Testis (tissue), 2 donors: ENCODE measurements at regions not wholly inside any gene's neighbourhood (a gene's known extent, or its start where the extent isn't known, plus 50 kb on each side); places are given as distances from the start of the nearest gene placed in this dataset.

ENCODE experiments used
- DNase-seq: peaks from one replicate; pipeline ENCODE4 v3.0.0-alpha.2; 2019
- H3K27ac ChIP-seq, 2 donors: fragments of 200-600 bp; sonication (generic); one replicate each; pipeline ENCODE4 v1.5.1; 2019
- H3K27me3 ChIP-seq: fragments of 200-600 bp; sonication (generic); one replicate; pipeline ENCODE4 v1.5.1; 2019
- H3K36me3 ChIP-seq: fragments of 200-600 bp; sonication (generic); one replicate; pipeline ENCODE4 v1.5.1; 2017; ENCODE audit warnings: low read depth; ENCODE audit errors: missing control alignments
- H3K4me1 ChIP-seq: fragments of 200-600 bp; sonication (generic); one replicate; pipeline ENCODE4 v1.5.1; 2019
- H3K4me3 ChIP-seq, 2 donors: fragments of 200-600 bp; sonication (generic); one replicate each; pipeline ENCODE4 v1.5.1; 2017 to 2019
- H3K9me3 ChIP-seq: fragments of 200-600 bp; sonication (generic); one replicate; pipeline ENCODE4 v1.5.1; 2017
- POLR2A ChIP-seq: fragments of 450-650 bp; IDR thresholded peaks from one replicate; pipeline ENCODE4 v1.6.1; 2017; ENCODE audit warnings: antibody characterized with exemption, mild to moderate bottlenecking, moderate library complexity
- whole genome bisulfite sequencing, 2 donors: methylation state at CpG; one replicate each; pipeline ENCODE4 v1.1.5; 2018; 5-methylcytosine and 5-hydroxymethylcytosine counted together
- intact Hi-C: fragments of 100-400 bp; cut with DNase I; formaldehyde crosslinking; loops from one replicate; pipeline ENCODE4 v1.15.1; 2023; ENCODE audit warnings: low total_unique reads
- TF ChIP-seq, protein P1 (sequence below), 3 experiments: fragments of 450-650 bp in 2 of 3; fragments of 200-600 bp in 1 of 3; sonication (generic) in 1 of 3; IDR thresholded peaks; one replicate each; pipeline ENCODE4 v1.5.1; 2016 to 2019; ENCODE audit warnings: antibody characterized with exemption in 3 of 3, mild to moderate bottlenecking in 2 of 3, moderate library complexity in 1 of 3

DNA sequence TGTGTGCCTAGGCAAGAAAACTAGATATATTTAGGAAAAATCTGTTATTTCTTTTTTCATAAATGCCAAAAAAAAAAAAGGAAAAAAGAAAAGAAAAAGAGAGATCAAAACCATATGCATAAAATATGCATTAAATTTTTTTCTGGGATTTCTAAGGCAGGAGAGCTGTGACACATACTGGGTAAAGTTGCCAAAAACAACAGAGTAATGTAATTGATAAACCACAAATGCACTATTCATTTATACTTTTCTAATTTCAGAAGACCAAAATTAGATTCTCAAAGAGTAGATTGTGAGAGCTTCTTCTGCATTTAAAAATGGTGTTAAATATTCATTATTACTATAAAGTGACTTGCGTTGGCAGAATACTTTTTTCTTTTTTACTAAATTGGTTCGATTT, 673.8 kb upstream of the MGAT4C start:
- DNase-seq = no peak
- Histone ChIP-seq H3K4me3 (no peak overlapping the region), H3K36me3 (no peaks in the 10 kb centered on the region), H3K27ac (no peak overlapping the region), H3K27me3 (no peaks in the 10 kb centered on the region), H3K4me1 (no peaks in the 10 kb centered on the region), H3K9me3 (no peaks in the 10 kb centered on the region)
- TF ChIP-seq, protein P1, sequence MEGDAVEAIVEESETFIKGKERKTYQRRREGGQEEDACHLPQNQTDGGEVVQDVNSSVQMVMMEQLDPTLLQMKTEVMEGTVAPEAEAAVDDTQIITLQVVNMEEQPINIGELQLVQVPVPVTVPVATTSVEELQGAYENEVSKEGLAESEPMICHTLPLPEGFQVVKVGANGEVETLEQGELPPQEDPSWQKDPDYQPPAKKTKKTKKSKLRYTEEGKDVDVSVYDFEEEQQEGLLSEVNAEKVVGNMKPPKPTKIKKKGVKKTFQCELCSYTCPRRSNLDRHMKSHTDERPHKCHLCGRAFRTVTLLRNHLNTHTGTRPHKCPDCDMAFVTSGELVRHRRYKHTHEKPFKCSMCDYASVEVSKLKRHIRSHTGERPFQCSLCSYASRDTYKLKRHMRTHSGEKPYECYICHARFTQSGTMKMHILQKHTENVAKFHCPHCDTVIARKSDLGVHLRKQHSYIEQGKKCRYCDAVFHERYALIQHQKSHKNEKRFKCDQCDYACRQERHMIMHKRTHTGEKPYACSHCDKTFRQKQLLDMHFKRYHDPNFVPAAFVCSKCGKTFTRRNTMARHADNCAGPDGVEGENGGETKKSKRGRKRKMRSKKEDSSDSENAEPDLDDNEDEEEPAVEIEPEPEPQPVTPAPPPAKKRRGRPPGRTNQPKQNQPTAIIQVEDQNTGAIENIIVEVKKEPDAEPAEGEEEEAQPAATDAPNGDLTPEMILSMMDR (IDR thresholded peaks at IDR 0.05) = no peak
- no peak for TF ChIP-seq POLR2A
- 85 to 97% methylated on average over 2 of the region's 2 CpGs for WGBS, 2 donors
- intact Hi-C loops = no loop called here

DNA sequence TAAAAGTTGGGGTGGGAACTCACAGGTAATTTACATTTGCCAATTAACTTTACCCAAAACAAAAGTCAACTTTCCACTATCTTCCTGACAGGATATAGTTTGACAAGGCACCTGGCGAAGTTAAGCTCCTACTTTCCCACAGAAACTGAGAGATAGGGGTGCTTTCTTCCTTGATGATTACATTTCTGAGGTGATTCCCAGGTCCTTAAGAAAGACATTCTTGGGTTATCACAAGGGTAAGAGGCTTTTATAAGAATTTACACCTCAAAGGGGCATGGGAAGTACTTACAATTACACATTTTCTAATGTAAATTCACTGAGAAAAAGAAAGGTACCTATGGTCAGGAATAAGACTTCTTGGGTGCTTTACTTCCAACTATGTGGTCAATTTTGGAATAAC, 660.9 kb upstream of the MGAT4C start:
- no peak for DNase-seq
- Histone ChIP-seq H3K9me3 (no peaks in the 10 kb centered on the region), H3K27me3 (no peaks in the 10 kb centered on the region), H3K4me3 (no peak overlapping the region), H3K4me1 (no peaks in the 10 kb centered on the region), H3K36me3 (no peaks in the 10 kb centered on the region), H3K27ac (no peak overlapping the region)
- TF ChIP-seq POLR2A = no peak
- TF ChIP-seq, protein P1 (IDR thresholded peaks at IDR 0.05) = no peak
- 80 to 97% methylated on average over 1 of the region's 1 CpG for WGBS, 2 donors
- intact Hi-C loops = no loop called here

DNA sequence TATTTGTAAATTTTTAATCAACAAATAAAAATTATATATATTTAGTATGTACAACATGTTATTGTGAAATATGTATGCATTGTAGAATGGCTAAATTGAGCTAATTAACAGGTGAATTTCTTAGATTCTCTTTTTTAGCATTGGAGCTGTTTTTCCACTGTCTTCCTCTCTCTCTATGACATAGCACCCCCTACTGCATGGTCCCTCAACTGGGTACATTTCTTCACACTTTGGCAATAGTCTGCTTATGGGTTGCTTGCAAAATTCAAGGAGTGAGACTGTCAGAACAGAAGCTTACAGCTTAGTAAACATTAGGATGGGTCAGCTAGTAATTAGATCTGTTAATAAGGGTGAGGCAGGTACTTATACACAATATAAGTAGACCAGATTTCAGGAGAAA, 658.5 kb upstream of the MGAT4C start:
- no peaks in the 10 kb centered on the region for H3K27me3 ChIP-seq
- TF ChIP-seq, protein P1 (IDR thresholded peaks at IDR 0.05) = peak in 1 of 3 experiments; percentile 32
- no peak for TF ChIP-seq POLR2A
- H3K36me3 ChIP-seq = no peaks in the 10 kb centered on the region
- H3K9me3 ChIP-seq = no peaks in the 10 kb centered on the region
- peak; percentile 39 for DNase-seq
- intact Hi-C loops = no loop called here
- no peaks in the 10 kb centered on the region for H3K4me1 ChIP-seq
- no peak overlapping the region for H3K27ac ChIP-seq
- H3K4me3 ChIP-seq = no peak overlapping the region

DNA sequence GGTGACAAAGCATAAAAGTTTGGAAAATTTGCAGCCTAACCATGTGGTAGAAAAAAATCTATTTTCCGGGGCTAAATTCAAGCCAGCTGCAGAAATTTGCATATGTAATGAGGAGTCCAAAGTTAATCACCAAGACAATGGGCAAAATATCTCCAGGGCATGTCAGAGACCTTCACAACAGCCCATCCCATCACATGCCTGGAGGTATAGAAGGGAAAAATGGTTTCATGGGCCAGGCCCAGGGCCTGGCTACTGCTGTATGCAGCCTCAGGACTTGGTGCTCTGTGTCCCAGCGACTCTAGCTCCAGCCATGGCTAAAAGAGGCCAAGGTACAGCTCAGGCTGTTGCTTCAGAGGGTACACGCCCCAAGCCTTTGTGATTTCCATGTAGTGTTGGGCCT, 655.8 kb upstream of the MGAT4C start:
- no peaks in the 10 kb centered on the region for H3K36me3 ChIP-seq
- H3K27me3 ChIP-seq = no peaks in the 10 kb centered on the region
- DNase-seq = no peak
- 88 to 95% methylated on average over 1 to 3 of the region's 3 CpGs for WGBS, 2 donors
- H3K27ac ChIP-seq = no peak overlapping the region
- no peak for TF ChIP-seq POLR2A
- TF ChIP-seq, protein P1 (IDR thresholded peaks at IDR 0.05) = no peak
- H3K4me3 ChIP-seq = no peak overlapping the region
- no peaks in the 10 kb centered on the region for H3K9me3 ChIP-seq
- no peaks in the 10 kb centered on the region for H3K4me1 ChIP-seq
- intact Hi-C loops = no loop called here

DNA sequence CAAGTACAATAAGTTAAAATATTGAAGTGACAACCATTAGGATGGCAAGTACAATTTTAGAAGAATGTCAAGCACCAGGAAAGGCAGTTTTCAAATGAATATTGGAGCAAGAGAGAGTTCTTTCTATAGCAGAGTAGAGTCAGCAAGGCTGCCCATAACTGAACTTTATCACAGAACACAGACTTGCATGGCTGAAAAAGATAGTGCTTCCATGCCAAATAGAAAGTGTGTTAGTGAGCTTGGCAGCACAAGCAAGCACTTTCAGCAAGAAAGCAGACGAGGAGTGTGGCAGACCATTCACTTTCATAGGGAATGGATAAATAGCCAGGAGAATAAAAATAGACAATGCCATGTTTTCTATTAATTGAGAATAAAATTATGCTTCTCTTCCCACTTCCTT, 647.0 kb upstream of the MGAT4C start:
- no peaks in the 10 kb centered on the region for H3K36me3 ChIP-seq
- TF ChIP-seq, protein P1 (IDR thresholded peaks at IDR 0.05) = no peak
- TF ChIP-seq POLR2A = no peak
- intact Hi-C loops = no loop called here
- H3K4me1 ChIP-seq = no peaks in the 10 kb centered on the region
- 44 to 50% methylated on average over 1 of the region's 1 CpG for WGBS, 2 donors
- no peak overlapping the region for H3K4me3 ChIP-seq
- no peak for DNase-seq
- H3K27ac ChIP-seq = no peak overlapping the region
- no peaks in the 10 kb centered on the region for H3K27me3 ChIP-seq
- H3K9me3 ChIP-seq = no peaks in the 10 kb centered on the region
